ENCODE measurements at regions not wholly inside any gene's neighbourhood (a gene's known extent, or its start where the extent isn't known, plus 50 kb on each side); places are given as distances from the start of the nearest gene placed in this dataset.

DNA sequence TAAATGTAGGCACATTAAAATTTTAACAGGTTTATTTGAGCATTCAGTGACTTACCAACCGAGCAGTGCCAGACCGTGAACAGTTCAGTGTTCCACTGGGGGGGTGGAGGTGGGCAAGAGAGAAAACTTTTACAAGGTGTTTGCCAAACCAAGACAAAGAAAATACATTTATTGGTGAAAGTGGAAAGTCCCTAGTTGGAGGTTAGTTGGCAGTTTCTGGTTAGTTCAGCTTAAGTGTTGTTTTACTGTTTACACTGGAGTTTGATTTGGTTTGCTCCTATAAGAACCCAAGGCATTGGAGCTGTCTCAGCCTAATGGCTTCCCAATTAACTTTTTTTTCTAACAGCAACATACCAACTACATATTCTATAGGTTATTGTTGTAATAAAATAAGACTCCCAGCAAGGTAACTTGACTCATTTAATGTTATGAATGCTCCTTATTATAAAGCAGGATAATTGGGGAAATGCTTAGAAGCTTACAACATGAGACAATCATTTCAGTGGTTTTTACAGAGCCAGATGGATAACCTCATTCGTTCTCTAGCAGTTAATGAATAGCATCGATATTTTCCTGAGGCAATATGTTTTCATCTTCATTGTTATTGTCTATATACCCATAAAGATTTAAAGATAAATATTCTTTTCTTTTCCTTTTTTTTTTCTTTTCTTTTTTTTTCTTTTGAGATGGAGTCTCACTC lies 115.8 kb downstream of the ETNK1 start:
- DNase-seq: no peak

- DNase-seq: no peak
Observed at GRCh38 chr12:22743700-22744099, 118.7 kb downstream of the ETNK1 start.

DNA sequence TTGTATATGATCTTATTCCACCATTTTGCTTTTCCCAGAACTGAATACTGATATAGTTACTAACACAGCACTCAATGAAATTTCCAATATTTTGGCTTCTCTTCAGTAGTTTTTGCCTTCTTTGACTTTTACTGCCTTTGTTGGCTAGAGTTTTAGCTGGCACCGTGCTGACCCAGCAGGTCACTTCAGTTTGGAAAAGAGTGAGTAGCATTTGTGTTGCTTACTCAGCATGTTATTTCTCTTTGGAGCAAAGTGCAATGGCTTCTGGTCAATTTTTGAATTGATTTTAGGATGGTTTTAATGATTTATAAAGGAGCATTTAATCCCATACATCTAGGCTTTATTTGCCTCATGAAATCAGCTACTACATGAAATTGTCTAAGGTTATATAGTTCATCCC lies 119.2 kb downstream of the ETNK1 start:
- DNase-seq: no peak

GRCh38 chr12:22746720-22747119 lies 121.7 kb downstream of the ETNK1 start:
- DNase-seq: no peak

DNA sequence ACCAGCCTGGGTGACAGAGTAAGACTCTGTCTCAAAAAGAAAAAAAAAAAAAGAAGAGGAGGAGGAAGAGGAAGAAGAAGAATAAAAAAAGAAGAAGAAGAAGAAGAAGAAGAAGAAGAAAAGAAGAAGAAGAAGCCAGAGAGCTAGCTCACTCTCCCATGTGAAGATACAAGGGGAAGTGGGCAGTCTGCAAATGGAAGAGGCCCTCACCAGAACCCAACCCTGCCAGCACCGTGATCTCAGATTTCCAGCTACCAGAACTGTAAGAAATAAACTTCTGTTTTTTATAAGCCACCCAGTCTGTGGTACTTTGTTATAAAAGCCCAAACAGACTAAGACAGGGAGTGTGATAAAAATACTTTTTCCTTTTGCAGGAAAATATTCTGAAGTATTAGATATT lies 130.7 kb downstream of the ETNK1 start:
- DNase-seq: no peak

GRCh38 chr12:22759769-22760674 lies 135.1 kb downstream of the ETNK1 start:
- no peak for DNase-seq

- DNase-seq: no peak
Observed at GRCh38 chr12:22765421-22766130, 140.6 kb downstream of the ETNK1 start.

DNA sequence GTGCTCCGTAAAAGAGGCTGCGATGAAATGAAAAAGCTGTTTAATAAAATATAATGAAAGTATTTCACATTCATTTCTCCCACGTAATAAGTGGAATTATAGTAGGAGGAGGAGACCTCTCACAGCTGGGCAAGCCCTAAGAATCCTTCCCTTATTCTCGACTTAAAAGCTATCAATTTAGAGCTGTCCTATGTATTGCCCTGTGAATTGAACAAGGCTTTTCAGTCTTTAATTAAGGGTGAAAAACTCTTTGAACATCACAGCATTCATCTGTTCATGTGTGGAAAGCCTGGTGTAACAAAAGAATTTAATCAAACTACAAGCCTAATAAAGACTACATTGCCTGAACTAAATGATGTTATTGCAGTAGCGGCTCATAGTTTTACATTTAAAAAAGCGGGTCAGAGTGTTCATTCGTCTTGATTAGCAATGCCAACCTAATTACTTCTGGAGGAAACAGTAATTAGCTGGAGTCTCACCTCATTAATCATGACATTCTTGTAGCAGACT lies 142.0 kb downstream of the ETNK1 start:
- DNase-seq: no peak

DNA sequence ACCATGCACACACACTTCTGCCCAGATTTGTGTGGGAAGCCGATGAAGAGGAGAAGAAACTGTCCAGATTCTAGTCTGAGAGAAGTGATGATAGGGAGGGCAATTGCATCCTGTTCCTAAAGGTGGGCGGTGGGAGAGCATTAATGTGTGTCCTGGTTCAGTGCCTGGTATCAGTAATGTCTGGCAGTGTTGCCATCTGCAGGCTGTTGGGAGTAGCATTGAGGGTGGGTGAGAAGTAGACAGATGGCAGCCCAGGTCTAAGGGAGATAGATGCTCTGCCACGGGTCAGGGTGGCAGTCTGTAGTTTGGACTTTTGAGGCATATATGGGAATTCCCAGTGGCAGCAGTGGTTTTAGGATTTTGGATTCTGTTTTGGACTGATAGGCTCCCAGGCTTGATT lies 156.4 kb downstream of the ETNK1 start:
- DNase-seq: no peak

DNA sequence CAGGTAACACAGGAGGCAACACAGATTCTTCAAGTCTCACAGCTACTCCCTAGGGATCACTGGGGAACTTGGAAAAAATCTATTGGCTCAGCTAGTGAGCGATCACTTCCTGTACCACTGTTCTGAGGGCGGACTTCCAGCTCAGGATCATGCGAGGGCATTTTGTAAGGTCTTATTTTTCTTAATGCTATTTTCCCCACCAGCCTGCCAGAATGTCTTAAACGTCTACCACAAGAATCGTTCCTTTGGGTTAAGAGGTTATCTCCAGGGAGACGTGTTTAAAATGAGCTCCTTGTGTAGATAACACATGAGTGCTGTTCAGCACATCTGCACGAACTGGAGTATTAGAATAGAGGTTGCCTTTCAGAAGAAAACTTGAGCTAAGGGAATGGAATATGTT lies 162.6 kb downstream of the ETNK1 start:
- DNase-seq: no peak

DNA sequence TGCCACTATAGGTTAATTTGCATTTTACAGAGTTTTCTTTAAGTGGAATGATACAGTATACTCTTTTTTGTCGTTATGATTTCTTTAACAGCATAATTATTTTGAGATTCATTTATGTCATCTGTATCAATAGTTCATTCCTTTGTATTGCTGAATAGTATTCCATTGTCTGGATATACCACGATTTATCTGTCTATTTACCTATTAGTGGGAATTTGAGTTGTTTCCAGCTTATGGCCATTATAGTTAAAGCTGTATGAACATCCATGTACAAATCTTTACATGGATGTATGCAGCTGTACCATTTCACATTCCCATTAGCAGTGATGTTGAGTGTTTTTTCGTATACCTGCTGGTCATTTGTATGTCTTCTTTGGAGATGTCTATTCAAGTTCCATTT lies 163.9 kb downstream of the ETNK1 start:
- DNase-seq: no peak

- no peak for DNase-seq
Observed at GRCh38 chr12:22792138-22792537, 167.2 kb downstream of the ETNK1 start.

DNA sequence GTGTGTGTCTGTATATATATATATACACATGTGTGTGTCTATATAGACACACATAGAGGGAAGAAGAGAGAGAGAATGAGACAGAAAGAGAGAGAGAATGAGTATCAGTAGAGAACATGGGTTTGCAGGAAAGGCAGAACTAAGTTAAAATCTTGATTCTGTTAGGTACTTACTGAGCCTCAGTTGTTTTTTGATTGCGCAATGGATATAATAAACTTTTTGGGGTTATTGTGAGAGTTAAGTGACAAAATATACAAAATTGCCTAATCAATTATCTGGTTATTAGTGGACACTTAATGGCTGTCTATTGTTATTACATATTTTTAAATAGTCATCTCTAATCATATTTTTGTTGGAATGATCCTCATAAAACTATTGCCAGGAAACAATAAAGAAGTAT lies 169.0 kb downstream of the ETNK1 start:
- DNase-seq: no peak

DNA sequence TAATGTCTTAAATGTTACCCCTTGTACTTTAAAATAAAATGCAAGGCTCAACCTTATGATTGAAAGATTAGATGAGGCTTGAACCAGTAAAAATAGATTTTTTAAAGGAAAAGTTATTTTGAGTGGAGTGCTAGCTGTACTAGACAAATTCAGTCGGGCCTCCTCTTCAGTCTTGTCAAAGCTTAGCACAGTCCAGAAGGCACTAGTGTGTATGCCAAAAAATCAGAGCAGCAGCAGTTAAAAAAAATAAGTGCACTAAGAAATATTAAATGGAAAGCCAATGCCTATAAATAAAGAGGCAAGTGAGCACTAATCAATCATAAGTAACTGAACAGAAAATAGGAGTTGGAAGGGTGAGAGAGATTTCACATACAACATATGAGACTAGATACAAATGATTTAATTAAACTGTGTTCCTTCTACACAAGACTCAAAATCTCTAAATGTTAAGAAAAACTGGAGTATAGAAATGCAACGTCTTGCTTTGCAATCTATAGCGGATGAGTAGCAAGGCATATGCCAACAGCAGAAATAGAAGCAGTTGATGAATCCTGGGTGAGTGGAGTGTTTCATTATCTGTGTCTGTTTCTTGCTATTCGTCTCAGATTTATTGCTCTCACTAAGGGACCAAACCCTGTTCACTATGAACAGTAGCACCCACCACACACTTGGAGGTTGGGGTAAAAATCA lies 172.1 kb downstream of the ETNK1 start:
- no peak for DNase-seq

- DNase-seq: no peak
Observed at GRCh38 chr12:22797701-22798100, 172.7 kb downstream of the ETNK1 start.

GRCh38 chr12:22798116-22798515 lies 173.1 kb downstream of the ETNK1 start:
- no peak for DNase-seq

GRCh38 chr12:22799503-22799902 lies 174.5 kb downstream of the ETNK1 start:
- DNase-seq: no peak

GRCh38 chr12:22800332-22800731 lies 175.4 kb downstream of the ETNK1 start:
- DNase-seq: no peak

- DNase-seq: no peak
Observed at GRCh38 chr12:22802883-22803630, 178.1 kb downstream of the ETNK1 start.

DNA sequence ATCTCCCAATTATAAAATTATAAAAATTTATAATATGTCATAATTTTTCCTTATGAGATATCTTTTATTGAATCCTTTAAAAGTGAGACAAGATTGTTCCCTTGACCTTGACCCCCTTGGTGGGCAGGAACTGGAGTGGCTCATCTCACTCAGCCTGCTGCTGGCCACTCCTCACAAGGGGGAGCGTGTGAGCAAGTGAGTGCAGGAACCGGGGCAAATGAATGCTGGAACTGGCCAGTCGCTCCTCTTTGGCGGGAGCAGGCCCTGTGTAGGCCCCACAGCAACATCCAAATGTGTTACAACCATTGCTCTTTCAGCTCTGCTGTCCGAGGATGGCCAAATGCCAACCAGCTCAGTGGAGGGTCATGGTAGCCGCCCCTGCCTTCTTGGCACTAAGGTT lies 178.8 kb downstream of the ETNK1 start:
- no peak for DNase-seq

- no peak for DNase-seq
Observed at GRCh38 chr12:22808860-22809259, 183.9 kb downstream of the ETNK1 start.

GRCh38 chr12:22810036-22810435 lies 185.1 kb downstream of the ETNK1 start:
- no peak for DNase-seq
